ENCODE measurements at regions not wholly inside any gene's neighbourhood (a gene's known extent, or its start where the extent isn't known, plus 50 kb on each side); places are given as distances from the start of the nearest gene placed in this dataset.

DNA sequence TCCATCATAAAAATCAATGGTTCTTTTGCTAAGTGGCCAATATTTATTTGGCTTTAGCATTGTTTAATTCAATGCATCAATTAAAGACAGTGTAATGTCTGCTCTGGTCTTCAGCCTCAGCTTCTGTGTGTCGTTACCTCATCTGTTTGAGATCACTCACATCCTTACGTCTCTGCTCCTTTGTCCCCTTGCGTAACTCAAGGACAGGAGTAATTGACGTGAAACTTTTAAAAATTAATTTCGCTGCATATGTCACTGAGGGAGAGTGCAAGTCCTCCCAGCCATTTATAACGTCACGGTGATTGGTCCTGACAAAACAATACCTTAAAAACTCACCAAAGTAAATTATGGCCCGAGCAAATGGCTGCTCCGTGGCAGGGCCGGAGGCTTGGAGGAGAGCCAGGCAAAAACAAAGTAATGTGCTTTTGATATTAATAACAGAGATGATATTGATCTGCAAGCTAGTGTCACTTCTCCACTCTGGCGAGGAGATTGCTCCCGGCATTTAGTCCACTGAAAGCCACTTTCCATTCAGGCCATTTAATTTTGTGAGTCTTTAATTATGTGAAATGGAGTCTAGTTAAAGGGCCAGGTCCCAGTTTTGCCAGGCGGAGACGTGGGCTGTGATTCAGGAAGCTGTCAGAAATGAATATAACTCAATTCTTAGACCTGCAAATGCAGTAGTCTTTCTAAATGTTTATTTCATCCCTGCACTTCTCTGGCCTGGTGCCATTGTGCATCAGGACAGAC, 150.9 kb upstream of the POU3F1 start:
- no peak for DNase-seq (ENCODE audit: low read depth)
- TF ChIP-seq, protein P1, sequence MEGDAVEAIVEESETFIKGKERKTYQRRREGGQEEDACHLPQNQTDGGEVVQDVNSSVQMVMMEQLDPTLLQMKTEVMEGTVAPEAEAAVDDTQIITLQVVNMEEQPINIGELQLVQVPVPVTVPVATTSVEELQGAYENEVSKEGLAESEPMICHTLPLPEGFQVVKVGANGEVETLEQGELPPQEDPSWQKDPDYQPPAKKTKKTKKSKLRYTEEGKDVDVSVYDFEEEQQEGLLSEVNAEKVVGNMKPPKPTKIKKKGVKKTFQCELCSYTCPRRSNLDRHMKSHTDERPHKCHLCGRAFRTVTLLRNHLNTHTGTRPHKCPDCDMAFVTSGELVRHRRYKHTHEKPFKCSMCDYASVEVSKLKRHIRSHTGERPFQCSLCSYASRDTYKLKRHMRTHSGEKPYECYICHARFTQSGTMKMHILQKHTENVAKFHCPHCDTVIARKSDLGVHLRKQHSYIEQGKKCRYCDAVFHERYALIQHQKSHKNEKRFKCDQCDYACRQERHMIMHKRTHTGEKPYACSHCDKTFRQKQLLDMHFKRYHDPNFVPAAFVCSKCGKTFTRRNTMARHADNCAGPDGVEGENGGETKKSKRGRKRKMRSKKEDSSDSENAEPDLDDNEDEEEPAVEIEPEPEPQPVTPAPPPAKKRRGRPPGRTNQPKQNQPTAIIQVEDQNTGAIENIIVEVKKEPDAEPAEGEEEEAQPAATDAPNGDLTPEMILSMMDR (IDR thresholded peaks at IDR 0.05; ENCODE audit: control insufficient read depth, extremely low read depth, insufficient read depth), result no peak

DNA sequence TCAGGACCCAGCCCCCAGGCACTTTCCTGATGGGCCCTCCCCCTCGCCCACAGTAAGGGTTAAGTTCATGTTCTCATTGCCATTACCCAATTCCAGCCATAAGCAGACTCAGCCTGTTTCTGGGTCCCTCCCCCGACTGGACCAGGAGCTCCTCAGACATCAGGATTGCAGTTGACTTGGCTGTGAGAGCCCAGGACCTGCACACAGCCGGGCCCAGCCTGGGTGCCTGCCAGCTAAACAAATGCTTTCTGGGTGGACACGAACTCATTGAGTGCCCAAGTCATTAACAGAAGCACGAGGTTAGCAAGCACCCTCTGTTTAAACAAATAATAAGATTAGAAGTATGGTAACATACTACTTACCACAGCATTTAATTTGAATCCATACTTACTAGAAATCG, 147.9 kb upstream of the POU3F1 start:
- TF ChIP-seq, protein P1 (IDR thresholded peaks at IDR 0.05; ENCODE audit: control insufficient read depth, extremely low read depth, insufficient read depth), result no peak
- no peak overlapping the region for H3K4me3 ChIP-seq (ENCODE audit: low read depth, low read length)
- DNase-seq (ENCODE audit: low read depth), result peak; percentile 71

More for the DNA sequence above, 150.9 kb upstream of the POU3F1 start:
- H3K4me3 ChIP-seq (ENCODE audit: low read depth, low read length), result no peak overlapping the region

DNA sequence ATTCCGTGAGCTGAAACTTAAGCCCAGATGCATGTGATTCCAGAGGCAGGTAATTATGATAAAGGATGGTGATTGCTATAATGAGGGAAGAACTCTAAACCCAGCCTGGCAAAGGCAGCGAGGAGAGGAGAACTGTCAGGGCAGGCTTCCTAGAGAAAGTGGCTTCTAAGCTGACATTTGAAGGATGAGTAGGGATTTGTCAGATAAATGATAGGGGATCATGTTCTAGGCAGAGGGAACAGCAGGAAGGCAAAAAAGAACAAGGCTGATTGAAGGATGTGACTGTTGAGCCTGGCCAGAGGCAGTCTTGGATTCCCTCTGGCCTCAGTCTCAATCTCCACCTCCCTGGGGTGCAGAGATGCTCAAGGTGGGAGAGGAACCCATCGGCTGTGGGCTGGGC, 146.4 kb upstream of the POU3F1 start:
- no peak overlapping the region for H3K4me3 ChIP-seq (ENCODE audit: low read depth, low read length)
- DNase-seq (ENCODE audit: low read depth), result no peak

DNA sequence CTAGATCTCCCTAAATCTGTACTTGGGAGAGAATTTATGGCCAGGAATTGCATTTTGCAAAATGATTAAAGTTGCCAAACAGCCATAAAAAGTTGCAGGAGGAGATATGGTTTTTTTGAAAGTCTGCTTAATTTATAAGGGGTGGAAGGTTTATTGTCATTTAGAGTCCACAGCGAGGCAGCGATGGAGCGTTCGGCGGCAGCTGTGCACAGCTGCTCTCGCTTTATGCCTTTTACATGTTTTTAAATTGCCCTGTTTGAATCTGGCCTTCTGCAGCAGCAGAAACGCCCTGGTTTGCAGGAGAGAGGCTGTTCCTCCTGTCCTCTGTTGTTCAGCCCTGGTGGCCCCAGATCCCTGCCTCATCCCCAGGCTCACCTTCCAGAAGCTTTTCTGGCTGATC, 144.9 kb upstream of the POU3F1 start:
- DNase-seq (ENCODE audit: low read depth), result no peak
- TF ChIP-seq, protein P1 (IDR thresholded peaks at IDR 0.05; ENCODE audit: control insufficient read depth, extremely low read depth, insufficient read depth), result no peak
- no peak overlapping the region for H3K4me3 ChIP-seq (ENCODE audit: low read depth, low read length)

More for the DNA sequence above, 146.4 kb upstream of the POU3F1 start:
- TF ChIP-seq, protein P1 (IDR thresholded peaks at IDR 0.05; ENCODE audit: control insufficient read depth, extremely low read depth, insufficient read depth), result no peak

DNA sequence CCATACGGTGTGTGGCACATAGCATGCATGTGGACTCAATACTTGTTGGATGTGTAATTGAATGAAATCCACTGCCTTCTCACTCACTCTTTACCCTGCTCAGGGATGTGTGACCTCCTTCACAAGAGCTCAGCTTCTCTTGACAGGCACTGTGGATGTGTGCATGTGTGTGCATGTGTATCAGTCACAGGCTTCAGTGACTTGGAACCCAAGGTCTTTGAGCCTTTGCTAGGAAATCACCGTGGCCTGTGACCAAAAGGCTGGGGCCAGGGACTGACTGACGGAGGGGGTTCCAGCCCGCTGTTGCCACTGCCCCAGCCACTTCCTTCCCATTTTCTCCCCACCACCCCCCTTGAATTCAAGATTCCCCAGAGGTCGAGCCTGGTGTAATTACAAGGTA, 144.4 kb upstream of the POU3F1 start:
- DNase-seq (ENCODE audit: low read depth), result no peak
- H3K4me3 ChIP-seq (ENCODE audit: low read depth, low read length), result no peak overlapping the region
- TF ChIP-seq, protein P1 (IDR thresholded peaks at IDR 0.05; ENCODE audit: control insufficient read depth, extremely low read depth, insufficient read depth), result no peak

DNA sequence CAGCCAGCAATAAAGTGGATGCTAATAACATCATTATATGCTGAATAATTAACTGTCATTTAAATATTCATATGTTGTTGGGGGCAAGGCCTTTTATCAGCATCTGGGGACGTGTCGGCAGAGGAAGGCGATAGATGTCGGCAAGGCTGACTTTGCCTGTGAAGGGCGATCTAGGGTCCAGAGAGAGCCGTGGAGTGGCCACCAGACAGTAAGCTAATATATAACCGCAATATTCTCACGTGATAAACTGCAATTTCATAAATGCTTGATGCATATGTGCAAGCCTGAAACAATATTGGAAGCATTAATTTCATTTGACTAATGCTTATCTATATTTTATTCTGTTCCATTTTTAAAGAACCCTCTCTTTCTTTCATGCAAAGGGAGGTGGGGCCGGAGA, 141.0 kb upstream of the POU3F1 start:
- TF ChIP-seq, protein P1 (IDR thresholded peaks at IDR 0.05; ENCODE audit: control insufficient read depth, extremely low read depth, insufficient read depth), result no peak
- H3K4me3 ChIP-seq (ENCODE audit: low read depth, low read length), result no peak overlapping the region
- DNase-seq (ENCODE audit: low read depth), result no peak

DNA sequence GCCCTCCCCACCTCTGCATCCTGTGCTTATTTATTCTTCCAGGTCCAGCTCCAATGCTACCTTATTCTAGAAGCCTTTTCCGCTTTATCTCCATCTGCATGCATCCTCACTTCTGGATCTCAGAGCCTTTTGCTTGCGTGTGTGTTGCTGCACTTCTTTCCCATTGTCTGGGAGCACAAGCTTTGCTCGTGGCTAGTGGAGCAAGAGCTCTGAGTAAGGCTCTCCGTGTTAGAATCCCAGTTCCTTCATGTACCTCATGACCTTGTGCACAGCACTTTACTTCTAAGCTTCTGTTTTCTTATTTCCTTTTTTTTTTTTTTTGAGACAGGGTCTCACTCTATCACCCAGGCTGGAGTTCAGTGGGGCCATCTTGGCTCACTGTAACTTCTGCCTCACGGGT, 140.0 kb upstream of the POU3F1 start:
- TF ChIP-seq, protein P1 (IDR thresholded peaks at IDR 0.05; ENCODE audit: control insufficient read depth, extremely low read depth, insufficient read depth), result no peak
- no peak for DNase-seq (ENCODE audit: low read depth)

More for the DNA sequence above, 140.0 kb upstream of the POU3F1 start:
- H3K4me3 ChIP-seq (ENCODE audit: low read depth, low read length), result no peak overlapping the region
